HepG2 (cell line): ENCODE measurements at regions not wholly inside any gene's neighbourhood (a gene's known extent, or its start where the extent isn't known, plus 50 kb on each side); places are given as distances from the start of the nearest gene placed in this dataset.
"Not testable (repeated sequence)": the region's sequence is repeated elsewhere in the genome, so short reads cannot be mapped to it uniquely, and the experiment has no call there.

Experiments used
- ATAC-seq: fragments of 200-7000 bp; cut with Tn5 transposase; 3 replicates; pipeline ENCODE4 v1.9.1; 2020; ENCODE audit warnings: mild to moderate bottlenecking, moderate library complexity
- BruUV-seq: library from RNA; stranded (reverse); fragments of 400-500 nt; replicated peaks from 2 replicates; lab custom pipeline; 2021; lab: Mats Ljungman, UMichigan
- CTCF ChIA-PET: fragments of 300-600 bp; formaldehyde crosslinking; extraction: SDS; loops from one replicate; lab custom pipeline; 2021; ENCODE audit warnings: low total read pairs, inconsistent platforms, low intra/inter-chr PET ratio; lab: Yijun Ruan, JAX
- POLR2A ChIA-PET: fragments of 350-600 bp; sonication (Branson Sonifier 250); formaldehyde crosslinking; loops from one replicate; lab custom pipeline; 2020; ENCODE audit warnings: antibody characterized with exemption, inconsistent platforms; lab: Yijun Ruan, JAX
- DNase-seq: peaks from one replicate; pipeline ENCODE4 v3.0.0-alpha.2; 2015; ENCODE audit warnings: low spot score
- FAIRE-seq: peaks from 3 replicates; lab custom pipeline; 2011; peaks lifted over from hg19 to GRCh38; lab: Jason Lieb, UNC
- H2AFZ ChIP-seq: one replicate; pipeline ENCODE4 v1.6.1; 2011; ENCODE audit warnings: low read length, inconsistent platforms
- H3K27ac ChIP-seq: fragments of 300-600 bp; 3 replicates; pipeline ENCODE4 v1.8.0; 2011; ENCODE audit warnings: mixed run types, mild to moderate bottlenecking, mixed read lengths, low read length, inconsistent platforms; ENCODE audit not compliant: insufficient read depth; ENCODE audit errors: extremely low read length
- H3K27me3 ChIP-seq, 2 experiments: fragments of 200-600 bp in 1 of 2; 2 replicates in 1 of 2; 3 replicates in 1 of 2; pipeline versions ENCODE4 v1.6.0 to v1.8.0; 2011; ENCODE audit warnings: low read length in 2 of 2, mild to moderate bottlenecking in 2 of 2, moderate library complexity in 2 of 2, inconsistent platforms in 1 of 2; ENCODE audit not compliant: insufficient read depth in 2 of 2, control insufficient read depth in 1 of 2
- H3K36me3 ChIP-seq, 2 experiments: fragments of 200-600 bp in 1 of 2; replicated peaks in 1 of 2; 2 replicates in 1 of 2; 3 replicates in 1 of 2; pipeline versions ENCODE4 v1.5.1 to v1.8.0; 2011; ENCODE audit warnings: low read length in 2 of 2, inconsistent platforms in 1 of 2; ENCODE audit not compliant: insufficient read depth in 2 of 2, control insufficient read depth in 1 of 2
- H3K4me1 ChIP-seq: 2 replicates; pipeline ENCODE4 v1.5.1; 2012; ENCODE audit warnings: low read length, inconsistent platforms; ENCODE audit not compliant: insufficient read depth
- H3K4me2 ChIP-seq: 2 replicates; pipeline ENCODE4 v1.6.0; 2011; ENCODE audit warnings: low read depth, low read length, inconsistent platforms
- H3K4me3 ChIP-seq, 3 experiments: fragments of 200-600 bp in 1 of 3; sonication (generic), shearing (Covaris generic) in 1 of 3; replicated peaks in 1 of 3; 2 replicates each; pipeline ENCODE4 v1.5.1; 2011 to 2016; ENCODE audit warnings: low read length in 3 of 3, inconsistent platforms in 2 of 3, low read depth in 2 of 3, mild to moderate bottlenecking in 2 of 3, control low read depth in 1 of 3, mixed read lengths in 1 of 3; ENCODE audit not compliant: insufficient read depth in 1 of 3
- H3K79me2 ChIP-seq: one replicate; pipeline ENCODE4 v1.6.1; 2011; ENCODE audit warnings: low read length, inconsistent platforms; ENCODE audit not compliant: insufficient read depth
- H3K9ac ChIP-seq: 2 replicates; pipeline ENCODE4 v1.6.0; 2011; ENCODE audit warnings: mild to moderate bottlenecking, low read depth, low read length, inconsistent platforms; ENCODE audit not compliant: insufficient read depth
- H3K9me3 ChIP-seq: 2 replicates; pipeline ENCODE4 v1.5.1; 2012; ENCODE audit warnings: mild to moderate bottlenecking, low read length
- H4K20me1 ChIP-seq: 2 replicates; pipeline ENCODE4 v1.6.0; 2011; ENCODE audit warnings: inconsistent platforms, mild to moderate bottlenecking, low read length, moderate library complexity; ENCODE audit not compliant: insufficient read depth
- CREB1 ChIP-seq, 2 experiments: fragments of 450-650 bp in 1 of 2; IDR thresholded peaks; 2 replicates each; pipeline ENCODE4 v1.6.1; 2016 to 2017; ENCODE audit warnings: control low read depth in 1 of 2, mild to moderate bottlenecking in 1 of 2, missing compliant biosample characterization in 1 of 2, missing genetic modification characterization in 1 of 2
- NBN ChIP-seq: fragments of 450-650 bp; conservative IDR thresholded peaks from 2 replicates; pipeline ENCODE4 v1.6.1; 2017
- ZNF446 ChIP-seq: sonication (generic); formaldehyde crosslinking; IDR thresholded peaks from 2 replicates; pipeline ENCODE4 v1.5.0; 2020; ENCODE audit warnings: mild to moderate bottlenecking, missing genetic modification reagents
- WGBS: methylation state at CpG from one replicate; pipeline ENCODE4 v1.1.6; 2017; ENCODE audit warnings: low lambda C conversion rate; 5-methylcytosine and 5-hydroxymethylcytosine counted together
- in situ Hi-C: cut with HindIII; loops from 2 replicates; pipeline ENCODE4 v1.10.0; 2017; ENCODE audit warnings: low pct_unique_long_range_greater_than_20kb; ENCODE audit not compliant: extremely low pct_ligation_motif_present
- intact Hi-C: fragments of 100-400 bp; cut with micrococcal nuclease; formaldehyde crosslinking; loops from one replicate; pipeline ENCODE4 v1.10.0; 2022; ENCODE audit not compliant: unreplicated experiment

- Histone ChIP-seq H3K9me3 (peaks cover 13% of the 10 kb centered on the region; the same call in 1 of the 2 replicates), H3K4me3 (no peak overlapping the region), H3K27me3 (no peaks in the 10 kb centered on the region), H3K36me3 (no peaks in the 10 kb centered on the region), H3K4me2 (no peak overlapping the region), H3K79me2 (no peaks in the 10 kb centered on the region), H2AFZ (no peak overlapping the region), H3K4me1 (no peaks in the 10 kb centered on the region), H3K27ac (no peak overlapping the region), H3K9ac (no peak overlapping the region), H4K20me1 (no peaks in the 10 kb centered on the region)
- DNase-seq (no peak), FAIRE-seq (no peak), ATAC-seq (no peak)
- TF ChIP-seq NBN: no peak
- intact Hi-C loops (no loop called here), in situ Hi-C loops (no loop called here)
- no TSS peak for BruUV-seq
- ChIA-PET POLR2A (no interaction called here), CTCF (no interaction called here)
- 28% methylated on average over 4 of the region's 4 CpGs for WGBS
Observed at GRCh38 chr7:68893411-68893810, 704.9 kb upstream of the AUTS2 start.

- 18% methylated on average over 6 of the region's 6 CpGs for WGBS
- H3K36me3 ChIP-seq, DNase-seq, intact Hi-C loops, BruUV-seq, POLR2A ChIA-PET, H3K4me2 ChIP-seq, H3K9ac ChIP-seq, H2AFZ ChIP-seq, CTCF ChIA-PET, H3K4me1 ChIP-seq, in situ Hi-C loops, H3K4me3 ChIP-seq, FAIRE-seq, H4K20me1 ChIP-seq, ATAC-seq, H3K27me3 ChIP-seq, H3K79me2 ChIP-seq, H3K27ac ChIP-seq: not testable (repeated sequence)
- H3K9me3 ChIP-seq: peaks cover 22% of the 10 kb centered on the region
Observed at GRCh38 chr7:68899156-68899555, 699.1 kb upstream of the AUTS2 start.

DNA sequence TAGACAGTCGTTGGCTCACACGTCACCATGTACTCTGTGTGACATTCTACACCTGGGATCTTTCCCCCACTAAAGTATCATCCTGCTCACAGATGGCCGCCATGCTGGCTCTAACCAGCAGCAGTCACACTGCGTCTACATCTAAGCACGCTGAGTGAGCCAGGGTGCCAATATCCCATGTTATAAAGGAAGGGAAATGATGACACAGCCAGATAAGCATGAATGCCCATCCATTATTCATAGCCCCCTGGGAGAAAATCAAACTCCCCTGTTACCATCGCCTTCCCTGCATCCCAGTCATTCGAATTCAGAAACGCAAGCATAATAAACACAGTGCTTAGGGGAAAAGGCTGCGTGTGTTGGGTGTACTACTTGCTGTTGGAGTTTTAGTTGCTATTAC lies 698.2 kb upstream of the AUTS2 start:
- H3K9ac ChIP-seq: no peak overlapping the region
- FAIRE-seq: no peak
- no TSS peak for BruUV-seq
- no peak overlapping the region for H3K4me2 ChIP-seq
- intact Hi-C loops (no loop called here), in situ Hi-C loops (no loop called here)
- 0 out of 2 replicates have a peak, but pooled peaks have one; percentile 6 for TF ChIP-seq CREB1 (IDR thresholded peaks at IDR 0.05)
- no peak for TF ChIP-seq CREB1 (CRISPR knock-in tag; IDR thresholded peaks at IDR 0.05)
- no peak for TF ChIP-seq ZNF446 (CRISPR knock-in tag)
- CTCF ChIA-PET: no interaction called here
- no peak for ATAC-seq
- no peaks in the 10 kb centered on the region for H3K36me3 ChIP-seq
- POLR2A ChIA-PET: no interaction called here
- no peak overlapping the region for H3K4me3 ChIP-seq
- H3K9me3 ChIP-seq: peaks cover 27% of the 10 kb centered on the region
- no peak overlapping the region for H2AFZ ChIP-seq
- WGBS: 33% methylated on average over 9 of the region's 9 CpGs
- no peaks in the 10 kb centered on the region for H3K27me3 ChIP-seq
- H3K27ac ChIP-seq: no peak overlapping the region
- no peaks in the 10 kb centered on the region for H3K79me2 ChIP-seq
- H3K4me1 ChIP-seq: no peaks in the 10 kb centered on the region
- no peaks in the 10 kb centered on the region for H4K20me1 ChIP-seq
- DNase-seq: no peak
